Heart right ventricle (tissue), 16 donors: ENCODE measurements at regions not wholly inside any gene's neighbourhood (a gene's known extent, or its start where the extent isn't known, plus 50 kb on each side); places are given as distances from the start of the nearest gene placed in this dataset.

Source experiments
- ATAC-seq, 8 donors: fragments of 200-7000 bp; cut with Tn5 transposase; one replicate each; pipeline ENCODE4 v1.9.1; 2020; ENCODE audit warnings: mild to moderate bottlenecking in 8 of 8, moderate library complexity in 8 of 8, moderate number of reproducible peaks in 1 of 8
- DNase-seq, 2 donors: peaks; one replicate each; pipeline ENCODE4 v3.0.0-alpha.2; 2020
- H3K27ac ChIP-seq, 10 donors: fragments of 200-600 bp; sonication (generic) in 2 of 10; one replicate each; pipeline versions ENCODE4 v1.5.0 to v1.8.0; 2020 to 2022; ENCODE audit warnings: mild to moderate bottlenecking in 3 of 10
- H3K27me3 ChIP-seq, 7 donors: fragments of 200-600 bp; one replicate each; pipeline ENCODE4 v1.8.0; 2021 to 2022; ENCODE audit warnings: mild to moderate bottlenecking in 2 of 7
- H3K36me3 ChIP-seq, 9 donors: fragments of 200-600 bp; sonication (generic) in 1 of 9; one replicate each; pipeline versions ENCODE4 v1.5.0 to v1.8.0; 2020 to 2022; ENCODE audit warnings: mild to moderate bottlenecking in 2 of 9
- H3K4me1 ChIP-seq, 9 donors: fragments of 200-600 bp; sonication (generic) in 1 of 9; one replicate each; pipeline versions ENCODE4 v1.5.0 to v1.8.0; 2020 to 2022; ENCODE audit warnings: mild to moderate bottlenecking in 4 of 9
- H3K4me3 ChIP-seq, 10 donors: fragments of 200-600 bp; sonication (generic) in 2 of 10; one replicate each; pipeline versions ENCODE4 v1.5.0 to v1.8.0; 2020 to 2022; ENCODE audit warnings: mild to moderate bottlenecking in 7 of 10, moderate library complexity in 2 of 10
- H3K9me3 ChIP-seq, 11 donors: fragments of 200-600 bp in 10 of 11; sonication (generic) in 2 of 11; one replicate each; pipeline versions ENCODE4 v1.5.0 to v1.8.0; 2013 to 2022; ENCODE audit warnings: mild to moderate bottlenecking in 2 of 11, control low read depth in 1 of 11, moderate library complexity in 1 of 11
- WGBS, 2 donors: extraction: QIAGEN DNeasy Blood & Tissue Kit; methylation state at CpG; one replicate each; pipeline ENCODE4 v1.1.7; 2013; ENCODE audit warnings: inconsistent platforms in 1 of 2; 5-methylcytosine and 5-hydroxymethylcytosine counted together
- intact Hi-C, 10 donors: fragments of 100-400 bp; cut with DNase I; formaldehyde crosslinking; loops; one replicate each; pipeline versions ENCODE4 v1.11.1 to v1.14.2; 2022
- TF ChIP-seq, protein P1 (sequence below), 9 donors: fragments of 200-600 bp; sonication (generic) in 2 of 9; IDR thresholded peaks; one replicate each; pipeline versions ENCODE4 v1.5.0 to v1.8.0; 2021 to 2022; ENCODE audit warnings: antibody characterized with exemption in 9 of 9, mild to moderate bottlenecking in 5 of 9, moderate library complexity in 1 of 9
- donor health status: Arrhythmogenic right ventricular cardiomyopathy.
- donor health status: ischemic (EF 13 %, LVEDD 7.1; RV severe dilation, severe dysfunction).
- donor health status: healthy with polysubstance abuse.
- donor health status: DM: no; HTN: yes; CAD: no.
- donor health status: DM: no; HTN: no; CAD: no.
- donor health status: ischemic (EF 25% LVEDD 6.9; RV normal size, moderate dysfunction).
- donor health status: ischemic (EF 25% LVEDD 5.7; RV mildly dilated, moderate dysfunction).
- donor health status: healthy.
- donor health status: DM: yes; HTN: yes; CAD: no.
- donor health status: Ischemic cardiomyopathy.
- donor health status: ischemic (EF 35%, LVEDD 5.7; RV mildly dilated, moderate dysfunction).
- donor health status: nonischemic (EF 11% LVEDD 7.7; RV severe dilation, severe dysfunction).
- donor health status: DM: yes; HTN: yes; CAD: no.
- donor health status: PGD.
- donor health status: ischemic (EF 29% LVEDD 5.4; RV normal size, mild dysfunction).
- donor health status: nonischemic (EF 23%, LVEDD 6.1; RV moderate dilation, normal function).

DNA sequence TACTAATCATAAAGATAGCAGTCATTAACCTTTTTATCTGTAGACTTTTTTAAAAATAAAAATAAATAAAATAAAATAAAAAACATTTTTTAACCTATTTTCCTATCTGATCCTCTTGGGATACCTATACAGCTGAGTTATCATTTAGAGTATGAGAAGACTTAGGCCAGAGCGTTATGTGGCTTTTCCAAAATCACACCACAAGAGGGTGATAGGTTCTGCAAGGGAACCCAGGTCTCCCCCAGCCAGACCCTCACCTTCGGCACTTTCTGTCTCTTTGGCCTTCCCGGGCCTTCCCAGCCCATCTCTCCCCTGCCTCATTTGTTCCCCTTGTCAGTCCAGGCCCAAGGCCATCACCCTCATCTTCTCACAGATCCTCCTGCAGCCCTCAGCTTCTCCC lies 311.7 kb downstream of the SMAD2 start:
- no peak overlapping the region for H3K27ac ChIP-seq
- no peaks in the 10 kb centered on the region for H3K4me1 ChIP-seq
- WGBS, 2 donors, result 81 to 85% methylated on average over 3 of the region's 3 CpGs
- TF ChIP-seq, protein P1, sequence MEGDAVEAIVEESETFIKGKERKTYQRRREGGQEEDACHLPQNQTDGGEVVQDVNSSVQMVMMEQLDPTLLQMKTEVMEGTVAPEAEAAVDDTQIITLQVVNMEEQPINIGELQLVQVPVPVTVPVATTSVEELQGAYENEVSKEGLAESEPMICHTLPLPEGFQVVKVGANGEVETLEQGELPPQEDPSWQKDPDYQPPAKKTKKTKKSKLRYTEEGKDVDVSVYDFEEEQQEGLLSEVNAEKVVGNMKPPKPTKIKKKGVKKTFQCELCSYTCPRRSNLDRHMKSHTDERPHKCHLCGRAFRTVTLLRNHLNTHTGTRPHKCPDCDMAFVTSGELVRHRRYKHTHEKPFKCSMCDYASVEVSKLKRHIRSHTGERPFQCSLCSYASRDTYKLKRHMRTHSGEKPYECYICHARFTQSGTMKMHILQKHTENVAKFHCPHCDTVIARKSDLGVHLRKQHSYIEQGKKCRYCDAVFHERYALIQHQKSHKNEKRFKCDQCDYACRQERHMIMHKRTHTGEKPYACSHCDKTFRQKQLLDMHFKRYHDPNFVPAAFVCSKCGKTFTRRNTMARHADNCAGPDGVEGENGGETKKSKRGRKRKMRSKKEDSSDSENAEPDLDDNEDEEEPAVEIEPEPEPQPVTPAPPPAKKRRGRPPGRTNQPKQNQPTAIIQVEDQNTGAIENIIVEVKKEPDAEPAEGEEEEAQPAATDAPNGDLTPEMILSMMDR (IDR thresholded peaks at IDR 0.05), result no peak
- peaks cover 0 to 6% (median 0%) of the 10 kb centered on the region in 11 donors for H3K9me3 ChIP-seq
- DNase-seq, result no peak
- peaks cover 0 to 21% (median 9%) of the 10 kb centered on the region in 7 donors for H3K27me3 ChIP-seq
- intact Hi-C loops, result no loop called here
- H3K4me3 ChIP-seq, result no peak overlapping the region
- ATAC-seq, result no peak
- H3K36me3 ChIP-seq, result no peaks in the 10 kb centered on the region

DNA sequence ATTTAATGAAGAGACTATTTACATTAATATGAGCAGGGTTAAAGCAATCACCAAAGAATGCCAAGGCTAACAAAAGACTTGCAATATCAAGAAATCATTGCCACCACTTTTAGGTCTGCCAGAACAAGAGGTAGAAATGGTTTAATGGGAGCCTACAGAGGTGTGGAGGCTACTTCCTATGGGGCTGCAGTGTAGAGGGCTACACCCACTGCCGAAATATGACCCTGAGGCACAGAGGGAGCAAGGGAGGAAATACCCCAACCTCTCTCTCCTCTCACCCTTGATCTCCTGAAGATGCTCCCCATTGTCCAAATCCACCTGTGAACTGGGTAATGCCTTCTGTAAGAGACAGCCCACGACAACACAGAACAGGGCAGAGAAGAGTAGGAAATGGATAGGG lies 315.4 kb downstream of the SMAD2 start:
- Histone ChIP-seq H3K27ac (no peak overlapping the region), H3K27me3 (peaks cover 0 to 19% (median under 1%) of the 10 kb centered on the region in 7 donors), H3K4me3 (no peak overlapping the region), H3K9me3 (peaks cover 0 to 10% (median 0%) of the 10 kb centered on the region in 11 donors), H3K4me1 (no peaks in the 10 kb centered on the region), H3K36me3 (no peaks in the 10 kb centered on the region)
- intact Hi-C loops, result no loop called here
- ATAC-seq (no peak), DNase-seq (no peak)
- TF ChIP-seq, protein P1 (IDR thresholded peaks at IDR 0.05), result no peak
- 72 to 76% methylated on average over 2 of the region's 2 CpGs for WGBS, 2 donors

DNA sequence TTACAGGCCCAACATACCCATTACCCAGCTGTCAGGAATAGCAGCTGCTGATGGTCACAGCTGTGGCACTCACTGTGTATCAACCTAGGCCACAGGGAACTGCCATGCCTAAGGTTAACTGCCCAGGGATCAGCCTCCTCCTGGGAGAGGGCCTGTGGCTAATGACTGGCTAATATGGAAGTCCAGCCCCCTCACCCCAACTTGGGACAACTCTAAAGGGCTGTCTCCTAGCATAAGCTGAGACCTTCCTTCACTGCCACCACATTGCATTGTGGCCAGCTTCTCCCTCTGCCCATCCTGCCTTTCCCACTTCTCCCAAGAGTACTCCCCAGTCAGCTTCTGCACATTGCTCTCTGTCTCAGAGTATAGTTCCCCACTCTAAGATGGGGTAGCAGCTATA lies 316.5 kb downstream of the SMAD2 start:
- Histone ChIP-seq H3K27ac (no peak overlapping the region), H3K4me1 (no peaks in the 10 kb centered on the region), H3K36me3 (no peaks in the 10 kb centered on the region), H3K4me3 (no peak overlapping the region), H3K9me3 (peaks cover 0 to 10% (median 0%) of the 10 kb centered on the region in 11 donors), H3K27me3 (peaks cover 0 to 9% (median 0%) of the 10 kb centered on the region in 7 donors)
- ATAC-seq, result no peak
- TF ChIP-seq, protein P1 (IDR thresholded peaks at IDR 0.05), result no peak
- DNase-seq, result no peak
- intact Hi-C loops, result no loop called here

DNA sequence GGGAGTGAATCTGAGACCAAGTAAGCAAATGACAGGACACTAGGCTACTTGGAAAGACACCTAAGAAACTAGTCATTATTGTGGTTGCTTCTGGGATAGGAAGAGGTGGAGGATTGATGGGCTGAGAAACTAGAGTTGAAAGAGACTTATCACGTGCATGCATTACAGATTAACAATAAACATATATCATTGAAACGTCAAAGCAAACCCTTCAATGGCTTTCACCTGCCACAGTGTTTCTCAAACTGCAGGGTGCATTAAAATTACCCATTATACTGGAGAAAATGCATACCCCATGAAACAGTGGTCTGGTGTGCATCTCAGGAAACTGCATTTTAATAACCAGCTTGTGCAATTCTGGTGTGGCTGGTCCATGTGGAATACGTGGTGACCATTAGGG lies 318.8 kb downstream of the SMAD2 start:
- 36 to 52% methylated on average over 3 of the region's 3 CpGs for WGBS, 2 donors
- H3K36me3 ChIP-seq, result no peaks in the 10 kb centered on the region
- ATAC-seq (no peak), DNase-seq (no peak)
- H3K4me3 ChIP-seq, result no peak overlapping the region
- peaks cover 0 to 10% (median 0%) of the 10 kb centered on the region in 11 donors for H3K9me3 ChIP-seq
- peaks cover 0 to 9% (median 0%) of the 10 kb centered on the region in 7 donors for H3K27me3 ChIP-seq
- H3K27ac ChIP-seq, result no peak overlapping the region
- TF ChIP-seq, protein P1 (IDR thresholded peaks at IDR 0.05), result no peak
- no peaks in the 10 kb centered on the region for H3K4me1 ChIP-seq
- intact Hi-C loops, result no loop called here
